Heart right ventricle (tissue), 16 donors: ENCODE measurements at regions not wholly inside any gene's neighbourhood (a gene's known extent, or its start where the extent isn't known, plus 50 kb on each side); places are given as distances from the start of the nearest gene placed in this dataset.

ENCODE experiments used
- ATAC-seq, 8 donors: fragments of 200-7000 bp; cut with Tn5 transposase; one replicate each; pipeline ENCODE4 v1.9.1; 2020; ENCODE audit warnings: mild to moderate bottlenecking in 8 of 8, moderate library complexity in 8 of 8, moderate number of reproducible peaks in 1 of 8
- DNase-seq, 2 donors: peaks; one replicate each; pipeline ENCODE4 v3.0.0-alpha.2; 2020
- H3K27ac ChIP-seq, 10 donors: fragments of 200-600 bp; sonication (generic) in 2 of 10; one replicate each; pipeline versions ENCODE4 v1.5.0 to v1.8.0; 2020 to 2022; ENCODE audit warnings: mild to moderate bottlenecking in 3 of 10
- H3K27me3 ChIP-seq, 7 donors: fragments of 200-600 bp; one replicate each; pipeline ENCODE4 v1.8.0; 2021 to 2022; ENCODE audit warnings: mild to moderate bottlenecking in 2 of 7
- H3K36me3 ChIP-seq, 9 donors: fragments of 200-600 bp; sonication (generic) in 1 of 9; one replicate each; pipeline versions ENCODE4 v1.5.0 to v1.8.0; 2020 to 2022; ENCODE audit warnings: mild to moderate bottlenecking in 2 of 9
- H3K4me1 ChIP-seq, 9 donors: fragments of 200-600 bp; sonication (generic) in 1 of 9; one replicate each; pipeline versions ENCODE4 v1.5.0 to v1.8.0; 2020 to 2022; ENCODE audit warnings: mild to moderate bottlenecking in 4 of 9
- H3K4me3 ChIP-seq, 10 donors: fragments of 200-600 bp; sonication (generic) in 2 of 10; one replicate each; pipeline versions ENCODE4 v1.5.0 to v1.8.0; 2020 to 2022; ENCODE audit warnings: mild to moderate bottlenecking in 7 of 10, moderate library complexity in 2 of 10
- H3K9me3 ChIP-seq, 11 donors: fragments of 200-600 bp in 10 of 11; sonication (generic) in 2 of 11; one replicate each; pipeline versions ENCODE4 v1.5.0 to v1.8.0; 2013 to 2022; ENCODE audit warnings: mild to moderate bottlenecking in 2 of 11, control low read depth in 1 of 11, moderate library complexity in 1 of 11
- CTCF ChIP-seq, 9 donors: fragments of 200-600 bp; sonication (generic) in 2 of 9; IDR thresholded peaks; one replicate each; pipeline versions ENCODE4 v1.5.0 to v1.8.0; 2021 to 2022; ENCODE audit warnings: antibody characterized with exemption in 9 of 9, mild to moderate bottlenecking in 5 of 9, moderate library complexity in 1 of 9
- whole genome bisulfite sequencing, 2 donors: extraction: QIAGEN DNeasy Blood & Tissue Kit; methylation state at CpG; one replicate each; pipeline ENCODE4 v1.1.7; 2013; ENCODE audit warnings: inconsistent platforms in 1 of 2; 5-methylcytosine and 5-hydroxymethylcytosine counted together
- intact Hi-C, 10 donors: fragments of 100-400 bp; cut with DNase I; formaldehyde crosslinking; loops; one replicate each; pipeline versions ENCODE4 v1.11.1 to v1.14.2; 2022
- donor health status: Arrhythmogenic right ventricular cardiomyopathy.
- donor health status: ischemic (EF 13 %, LVEDD 7.1; RV severe dilation, severe dysfunction).
- donor health status: healthy with polysubstance abuse.
- donor health status: DM: no; HTN: yes; CAD: no.
- donor health status: DM: no; HTN: no; CAD: no.
- donor health status: ischemic (EF 25% LVEDD 6.9; RV normal size, moderate dysfunction).
- donor health status: ischemic (EF 25% LVEDD 5.7; RV mildly dilated, moderate dysfunction).
- donor health status: healthy.
- donor health status: DM: yes; HTN: yes; CAD: no.
- donor health status: Ischemic cardiomyopathy.
- donor health status: ischemic (EF 35%, LVEDD 5.7; RV mildly dilated, moderate dysfunction).
- donor health status: nonischemic (EF 11% LVEDD 7.7; RV severe dilation, severe dysfunction).
- donor health status: DM: yes; HTN: yes; CAD: no.
- donor health status: PGD.
- donor health status: ischemic (EF 29% LVEDD 5.4; RV normal size, mild dysfunction).
- donor health status: nonischemic (EF 23%, LVEDD 6.1; RV moderate dilation, normal function).

- peak in 5 of 8 donors; percentile 41 to 87 (median 57) for ATAC-seq
- Histone ChIP-seq H3K4me3 (no peak overlapping the region), H3K27me3 (no peaks in the 10 kb centered on the region), H3K4me1 (peaks cover 0 to 37% (median 17%) of the 10 kb centered on the region in 9 donors), H3K9me3 (peaks cover 0 to 20% (median 0%) of the 10 kb centered on the region in 11 donors), H3K36me3 (no peaks in the 10 kb centered on the region), H3K27ac (peak overlapping the region in 5 of 10 donors; percentile 33 to 70 (median 57))
- no peak for DNase-seq
- intact Hi-C loops: no loop called here
- no peak for TF ChIP-seq CTCF (IDR thresholded peaks at IDR 0.05)
Measured at GRCh38 chr10:61166065-61166464, 222.1 kb upstream of the RHOBTB1 start.

- TF ChIP-seq CTCF (IDR thresholded peaks at IDR 0.05): no peak
- Histone ChIP-seq H3K36me3 (no peaks in the 10 kb centered on the region), H3K4me1 (peaks cover 0 to 32% (median 15%) of the 10 kb centered on the region in 9 donors), H3K9me3 (peaks cover 0 to 20% (median 0%) of the 10 kb centered on the region in 11 donors), H3K27me3 (no peaks in the 10 kb centered on the region), H3K4me3 (no peak overlapping the region), H3K27ac (peak overlapping the region in 5 of 10 donors; percentile 2 to 70 (median 57))
- DNase-seq (peak; percentile 16 to 17), ATAC-seq (peak in 7 of 8 donors; percentile 37 to 66 (median 44))
- WGBS, 2 donors: 37 to 41% methylated on average over 6 of the region's 6 CpGs
- intact Hi-C loops: no loop called here
Measured at GRCh38 chr10:61164458-61165160, 220.6 kb upstream of the RHOBTB1 start.

- no peak overlapping the region for H3K4me3 ChIP-seq
- H3K27ac ChIP-seq: no peak overlapping the region
- WGBS, 2 donors: 90 to 96% methylated on average over 7 of the region's 7 CpGs
- no peak for DNase-seq
- peaks cover 0 to 18% (median 0%) of the 10 kb centered on the region in 11 donors for H3K9me3 ChIP-seq
- H3K27me3 ChIP-seq: no peaks in the 10 kb centered on the region
- no peak for ATAC-seq
- TF ChIP-seq CTCF (IDR thresholded peaks at IDR 0.05): no peak
- intact Hi-C loops: no loop called here
- H3K36me3 ChIP-seq: no peaks in the 10 kb centered on the region
- peaks cover 0 to 25% (median 9%) of the 10 kb centered on the region in 9 donors for H3K4me1 ChIP-seq
Measured at GRCh38 chr10:61163403-61163802, 219.4 kb upstream of the RHOBTB1 start.

GRCh38 chr10:61160253-61160652 lies 216.3 kb upstream of the RHOBTB1 start:
- Histone ChIP-seq H3K4me1 (peaks cover 0 to 12% (median 5%) of the 10 kb centered on the region in 9 donors), H3K27me3 (no peaks in the 10 kb centered on the region), H3K4me3 (no peak overlapping the region), H3K36me3 (no peaks in the 10 kb centered on the region), H3K9me3 (no peaks in the 10 kb centered on the region), H3K27ac (no peak overlapping the region)
- TF ChIP-seq CTCF (IDR thresholded peaks at IDR 0.05): no peak
- ATAC-seq: no peak
- WGBS, 2 donors: 92 to 94% methylated on average over 4 of the region's 4 CpGs
- intact Hi-C loops: no loop called here
- DNase-seq: no peak
